H1 (cell line): ENCODE measurements at regions not wholly inside any gene's neighbourhood (a gene's known extent, or its start where the extent isn't known, plus 50 kb on each side); places are given as distances from the start of the nearest gene placed in this dataset.

Source experiments
- JUND ChIP-seq: IDR thresholded peaks from 2 replicates; pipeline ENCODE4 v1.6.1; 2011; ENCODE audit warnings: mild to moderate bottlenecking, improper control_type of control experiment, low read length
- POU5F1 ChIP-seq: IDR thresholded peaks from 2 replicates; pipeline ENCODE4 v1.6.1; 2011; ENCODE audit warnings: low read depth, mild to moderate bottlenecking, low read length, moderate library complexity
- SIX5 ChIP-seq: IDR thresholded peaks from 2 replicates; pipeline ENCODE4 v1.6.1; 2011; ENCODE audit warnings: mild to moderate bottlenecking, low read depth, low read length
- TEAD4 ChIP-seq: IDR thresholded peaks from 2 replicates; pipeline ENCODE4 v1.6.1; 2012; ENCODE audit warnings: low read depth, low read length, inconsistent platforms, mixed read lengths

GRCh38 chr1:73556270-73556669 is 641.7 kb downstream of the LRRIQ3 start (continued):
- no peak for TF ChIP-seq JUND
- no peak for TF ChIP-seq SIX5
- no peak for TF ChIP-seq POU5F1
- no peak for TF ChIP-seq TEAD4
